ENCODE measurements at regions not wholly inside any gene's neighbourhood (a gene's known extent, or its start where the extent isn't known, plus 50 kb on each side); places are given as distances from the start of the nearest gene placed in this dataset.

GRCh38 chr21:38120984-38121855 is 135.6 kb upstream of the KCNJ15 start:
- TF ChIP-seq CTCF (conservative IDR thresholded peaks at IDR 0.05; ENCODE audit: low read depth, low read length) (no peak), POLR2A (IDR thresholded peaks at IDR 0.05; ENCODE audit: low read depth, low read length) (no peak), RAD21 (IDR thresholded peaks at IDR 0.05; ENCODE audit: low read length) (no peak), MXI1 (IDR thresholded peaks at IDR 0.05; ENCODE audit: borderline replicate concordance, low read depth, low read length) (no peak), NFE2L2 (IDR thresholded peaks at IDR 0.05; ENCODE audit: low read depth, low read length) (no peak)

All from IMR-90 (cell line).